Psoas muscle (tissue), 7 donors: ENCODE measurements at regions not wholly inside any gene's neighbourhood (a gene's known extent, or its start where the extent isn't known, plus 50 kb on each side); places are given as distances from the start of the nearest gene placed in this dataset.

Source experiments
- ATAC-seq, 4 donors: fragments of 200-7000 bp; cut with Tn5 transposase; one replicate each; pipeline ENCODE4 v1.9.1; 2020; ENCODE audit warnings: moderate library complexity in 3 of 4, mild to moderate bottlenecking in 2 of 4
- DNase-seq, 2 donors: peaks; one replicate each; pipeline ENCODE4 v3.0.0-alpha.2; 2020
- H3K27ac ChIP-seq: fragments of 200-600 bp; one replicate; pipeline ENCODE4 v1.8.0; 2022
- H3K27me3 ChIP-seq, 3 donors: fragments of 200-600 bp in 1 of 3; one replicate each; pipeline versions ENCODE4 v1.6.1 to v1.8.0; 2013 to 2022; ENCODE audit warnings: low read length in 2 of 3, mild to moderate bottlenecking in 2 of 3, moderate library complexity in 1 of 3; ENCODE audit not compliant: insufficient read depth in 3 of 3
- H3K36me3 ChIP-seq, 2 donors: fragments of 200-600 bp in 1 of 2; one replicate each; pipeline versions ENCODE4 v1.6.1 to v1.8.0; 2013 to 2022; ENCODE audit warnings: low read depth in 1 of 2, mild to moderate bottlenecking in 1 of 2, moderate library complexity in 1 of 2; ENCODE audit not compliant: insufficient read depth in 1 of 2
- H3K4me1 ChIP-seq: fragments of 200-600 bp; one replicate; pipeline ENCODE4 v1.8.0; 2022
- H3K4me3 ChIP-seq: fragments of 200-600 bp; one replicate; pipeline ENCODE4 v1.8.0; 2022; ENCODE audit warnings: mild to moderate bottlenecking
- H3K9me3 ChIP-seq: fragments of 200-600 bp; one replicate; pipeline ENCODE4 v1.8.0; 2022
- CTCF ChIP-seq: fragments of 200-600 bp; IDR thresholded peaks from one replicate; pipeline ENCODE4 v1.8.0; 2022; ENCODE audit warnings: antibody characterized with exemption
- WGBS, 3 donors: extraction: QIAGEN DNeasy Blood & Tissue Kit; methylation state at CpG; one replicate each; pipeline versions ENCODE4 v1.1.6 to v1.1.7; 2013; 5-methylcytosine and 5-hydroxymethylcytosine counted together
- intact Hi-C, 2 donors: fragments of 100-400 bp; cut with DNase I; formaldehyde crosslinking; loops; one replicate each; pipeline versions ENCODE4 v1.11.0 to v1.14.2; 2022
- donor health status: healthy with polysubstance abuse.
- donor health status: DM: no; HTN: no; CAD: no; lungs with moderate emphysema.
- donor health status: Bipolar disorder and iron deficiency.
- donor health status: healthy.
- donor health status: DM: yes; HTN: yes; CAD: no.
- donor health status: DM: no; HTN: no; CAD: no.
- donor health status: DM: yes; HTN: yes; CAD: no.

- 71 to 94% (median 82%) methylated on average over 1 of the region's 1 CpG for whole genome bisulfite sequencing, 3 donors
- no peak for TF ChIP-seq CTCF
- Histone ChIP-seq H3K4me3 (no peak overlapping the region), H3K36me3 (no peaks in the 10 kb centered on the region), H3K4me1 (no peaks in the 10 kb centered on the region), H3K9me3 (no peaks in the 10 kb centered on the region), H3K27me3 (no peaks in the 10 kb centered on the region), H3K27ac (no peak overlapping the region)
- ATAC-seq (no peak), DNase-seq (no peak)
- intact Hi-C loops, result no loop called here
Observed at GRCh38 chr15:46442901-46443590, 808.2 kb downstream of the SQOR start.

- H3K27ac ChIP-seq, result no peak overlapping the region
- no peaks in the 10 kb centered on the region for H3K36me3 ChIP-seq
- ATAC-seq (no peak), DNase-seq (no peak)
- H3K27me3 ChIP-seq, result no peaks in the 10 kb centered on the region
- TF ChIP-seq CTCF, result no peak
- WGBS, 3 donors, result 78 to 82% (median 78%) methylated on average over 7 of the region's 7 CpGs
- intact Hi-C loops, result no loop called here
- H3K4me3 ChIP-seq, result no peak overlapping the region
- H3K4me1 ChIP-seq, result no peaks in the 10 kb centered on the region
- no peaks in the 10 kb centered on the region for H3K9me3 ChIP-seq
Observed at GRCh38 chr15:46450112-46450809, 815.4 kb downstream of the SQOR start.

- Histone ChIP-seq H3K4me1 (no peaks in the 10 kb centered on the region), H3K27me3 (no peaks in the 10 kb centered on the region), H3K9me3 (no peaks in the 10 kb centered on the region), H3K36me3 (no peaks in the 10 kb centered on the region), H3K4me3 (no peak overlapping the region), H3K27ac (no peak overlapping the region)
- no peak for DNase-seq
- no peak for TF ChIP-seq CTCF
- ATAC-seq, result no peak
- 44 to 62% (median 59%) methylated on average over 1 of the region's 1 CpG for WGBS, 3 donors
- intact Hi-C loops, result no loop called here
Observed at GRCh38 chr15:46450810-46451182, 816.0 kb downstream of the SQOR start.

GRCh38 chr15:46452297-46452820 lies 817.5 kb downstream of the SQOR start:
- Histone ChIP-seq H3K9me3 (no peaks in the 10 kb centered on the region), H3K36me3 (no peaks in the 10 kb centered on the region), H3K27me3 (no peaks in the 10 kb centered on the region), H3K27ac (no peak overlapping the region), H3K4me1 (no peaks in the 10 kb centered on the region), H3K4me3 (no peak overlapping the region)
- no peak for DNase-seq
- ATAC-seq, result no peak
- intact Hi-C loops, result no loop called here
- no peak for TF ChIP-seq CTCF
- WGBS, 3 donors, result 0 to 48% (median 0%) methylated on average over 1 of the region's 1 CpG
